Suppressor macrophage (primary cell): ENCODE measurements at regions not wholly inside any gene's neighbourhood (a gene's known extent, or its start where the extent isn't known, plus 50 kb on each side); places are given as distances from the start of the nearest gene placed in this dataset.

Source experiments
- DNase-seq, 4 experiments: peaks; one replicate each; pipeline ENCODE4 v3.0.0-alpha.2; 2020 to 2022

GRCh38 chr10:3455385-3456334 is 283.1 kb upstream of the PITRM1 start:
- peak in 3 of 4 experiments; percentile 39 to 63 (median 56) for DNase-seq

- DNase-seq: no peak
Measured at GRCh38 chr10:3452683-3453361, 280.2 kb upstream of the PITRM1 start.

- DNase-seq: no peak
Measured at GRCh38 chr10:3452173-3452626, 279.6 kb upstream of the PITRM1 start.

- no peak for DNase-seq
Measured at GRCh38 chr10:3451516-3452172, 279.1 kb upstream of the PITRM1 start.

- DNase-seq: no peak
Measured at GRCh38 chr10:3446221-3446620, 273.6 kb upstream of the PITRM1 start.

- DNase-seq: no peak
Measured at GRCh38 chr10:3445648-3446047, 273.1 kb upstream of the PITRM1 start.

GRCh38 chr10:3442451-3442990 is 269.9 kb upstream of the PITRM1 start:
- DNase-seq: no peak

GRCh38 chr10:3439183-3439582 is 266.6 kb upstream of the PITRM1 start:
- DNase-seq: no peak

- peak; percentile 47 to 75 (median 64) for DNase-seq
Measured at GRCh38 chr10:3438606-3439005, 266.0 kb upstream of the PITRM1 start.

DNA sequence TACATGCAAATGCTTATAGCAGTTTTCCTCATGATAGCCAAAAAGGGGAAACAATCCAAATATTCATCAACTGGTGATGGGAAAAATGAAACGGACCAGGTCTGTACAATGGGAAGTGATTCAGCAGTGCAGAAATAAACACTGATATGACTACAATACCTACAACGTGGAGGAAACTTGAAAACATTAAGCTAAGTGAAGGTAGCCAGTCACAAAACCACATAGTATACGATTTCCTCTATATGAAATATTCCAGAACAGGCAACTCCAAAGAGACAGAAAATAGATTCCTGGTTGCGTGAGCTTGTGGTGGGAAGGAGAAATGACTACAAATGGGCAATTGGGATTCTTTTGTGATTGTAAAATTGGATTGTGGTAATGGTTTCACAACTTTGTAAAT is 263.1 kb upstream of the PITRM1 start:
- peak in 2 of 4 experiments; percentile 13 to 24 for DNase-seq

GRCh38 chr10:3433988-3434387 is 261.4 kb upstream of the PITRM1 start:
- no peak for DNase-seq

GRCh38 chr10:3433131-3433530 is 260.5 kb upstream of the PITRM1 start:
- no peak for DNase-seq

DNA sequence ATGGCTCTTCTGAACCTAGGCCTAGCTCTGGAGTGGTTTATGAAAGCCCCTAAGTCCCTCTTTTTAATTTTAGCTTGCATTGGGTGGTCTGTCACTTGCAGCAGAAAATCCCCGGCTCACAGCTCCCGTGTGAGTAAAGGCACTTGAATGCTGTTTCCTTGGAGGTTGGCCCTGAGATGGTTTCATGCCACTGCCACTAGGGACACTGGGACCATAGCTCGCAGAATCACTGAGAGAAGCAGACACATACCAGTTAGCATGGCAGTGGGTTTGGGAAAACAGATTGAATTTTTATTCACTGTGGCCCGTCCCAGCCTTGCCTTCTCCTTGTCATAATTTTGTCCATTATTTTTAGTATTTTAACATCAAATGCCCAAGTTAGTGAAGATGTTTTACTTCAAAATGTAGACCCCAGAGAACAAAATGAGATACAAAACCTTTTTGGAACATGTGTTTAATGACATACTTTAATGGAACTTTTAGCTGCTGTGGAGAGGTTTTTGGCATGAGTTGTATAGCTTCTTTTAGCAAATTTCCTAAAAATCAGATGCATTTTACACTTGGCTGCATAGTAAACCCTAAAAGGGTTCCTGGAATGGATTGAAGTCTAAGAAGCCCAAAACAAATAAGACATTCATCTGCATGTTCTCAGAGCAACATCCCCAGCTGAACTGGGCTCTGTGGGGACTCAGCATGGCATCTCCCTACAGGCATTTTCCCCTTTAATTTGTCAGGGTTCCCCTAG is 259.7 kb upstream of the PITRM1 start:
- no peak for DNase-seq

DNA sequence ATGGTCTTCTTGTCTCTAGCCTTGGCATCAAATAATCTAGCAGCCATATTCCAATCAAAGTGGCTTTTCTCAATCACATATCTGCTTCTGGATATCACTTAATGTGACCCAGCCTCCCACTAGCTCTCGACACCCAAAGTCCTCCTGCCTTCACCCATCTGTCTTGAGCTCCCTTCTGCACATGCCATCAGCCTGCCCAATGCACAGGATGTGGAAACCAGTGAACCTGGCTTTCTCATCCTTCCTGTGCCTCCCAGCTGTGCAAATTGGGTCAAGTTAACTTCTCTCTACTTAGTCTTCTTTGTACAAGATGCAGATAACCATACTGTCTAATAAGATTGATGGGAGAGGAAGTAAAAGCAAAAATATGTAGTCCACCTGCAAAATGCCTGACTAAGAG is 257.9 kb upstream of the PITRM1 start:
- no peak for DNase-seq

GRCh38 chr10:3429676-3430075 is 257.1 kb upstream of the PITRM1 start:
- no peak for DNase-seq

DNA sequence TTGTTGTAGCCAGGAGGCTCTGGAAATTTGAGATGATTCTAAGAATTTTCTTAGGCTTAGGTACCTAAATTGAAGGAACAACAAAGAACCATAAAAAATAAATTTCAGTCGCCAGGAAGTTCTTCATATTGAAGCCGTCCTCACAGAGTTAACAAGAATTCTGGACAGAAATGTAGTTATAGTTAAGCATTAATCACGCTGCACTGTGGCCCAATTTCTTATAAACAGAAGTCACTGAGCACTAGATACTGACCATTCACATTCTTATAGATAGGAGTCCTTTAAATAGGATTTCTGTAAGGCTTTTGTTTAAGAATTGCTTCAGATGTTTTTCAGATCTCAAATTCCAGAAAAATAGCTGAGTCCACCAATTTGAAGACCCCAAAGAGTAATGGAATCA is 256.2 kb upstream of the PITRM1 start:
- DNase-seq: no peak

DNA sequence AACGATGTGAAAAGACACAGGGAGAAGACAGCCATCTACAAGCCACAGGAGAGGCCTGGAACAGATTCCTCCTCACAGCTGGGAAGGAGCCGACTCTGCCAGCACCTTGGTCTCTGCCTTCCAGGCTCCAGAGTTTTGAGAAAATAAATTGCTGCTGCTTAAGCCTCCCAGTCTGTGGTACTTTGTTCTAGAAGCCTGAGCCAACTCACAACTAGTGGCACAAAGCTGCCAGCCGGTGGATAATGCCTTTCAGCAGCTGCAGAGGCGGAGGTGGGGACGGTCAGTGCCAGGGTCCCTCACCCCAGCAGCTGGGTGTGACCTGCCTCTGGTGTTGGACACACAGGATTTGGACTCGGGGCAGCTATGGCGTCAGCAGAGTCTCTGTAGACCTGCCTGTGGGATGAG is 255.4 kb upstream of the PITRM1 start:
- no peak for DNase-seq

GRCh38 chr10:3427347-3427746 is 254.8 kb upstream of the PITRM1 start:
- no peak for DNase-seq

DNA sequence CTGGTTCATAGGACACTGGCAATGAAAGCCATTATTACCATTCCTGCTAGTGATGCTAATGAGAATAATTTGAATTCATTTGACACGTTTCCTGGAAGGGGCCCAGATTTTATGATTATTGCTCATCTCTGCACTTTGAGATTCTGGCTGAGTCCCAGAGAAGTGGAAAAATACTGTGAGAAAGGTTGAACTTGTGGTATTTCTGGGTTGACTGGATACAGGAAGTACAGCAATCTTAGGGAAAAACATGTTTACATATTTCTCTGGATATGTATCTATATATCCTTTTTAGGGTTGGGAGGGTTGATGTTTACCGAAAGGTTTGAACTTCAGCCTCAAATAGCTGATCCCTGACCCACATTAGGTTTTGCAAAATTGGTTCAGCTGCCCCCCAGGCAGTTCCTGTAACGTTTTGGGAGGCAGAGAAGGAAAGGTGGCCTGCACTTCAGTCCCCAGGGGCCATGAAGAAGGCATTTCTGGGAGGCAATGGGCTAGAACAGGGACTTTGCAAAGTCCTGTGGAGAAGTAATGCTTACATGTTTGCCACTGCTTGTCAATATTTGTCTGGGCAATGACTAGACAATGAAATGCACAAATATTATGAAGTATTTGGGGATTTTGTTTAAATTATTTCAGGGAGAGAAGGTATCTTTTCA is 253.7 kb upstream of the PITRM1 start:
- DNase-seq: no peak

GRCh38 chr10:3425716-3426115 is 253.1 kb upstream of the PITRM1 start:
- no peak for DNase-seq

- DNase-seq: no peak
Measured at GRCh38 chr10:3425261-3425660, 252.7 kb upstream of the PITRM1 start.
